GM12878 (cell line): ENCODE measurements at regions not wholly inside any gene's neighbourhood (a gene's known extent, or its start where the extent isn't known, plus 50 kb on each side); places are given as distances from the start of the nearest gene placed in this dataset.

Experiments
- ATAC-seq: fragments of 200-7000 bp; cut with Tn5 transposase; 3 replicates; pipeline ENCODE4 v1.9.1; 2020; ENCODE audit warnings: mild to moderate bottlenecking, moderate library complexity
- BruUV-seq: library from RNA; stranded (reverse); fragments of 400-500 nt; replicated peaks from 2 replicates; lab custom pipeline; 2021; lab: Mats Ljungman, UMichigan
- CTCF ChIA-PET: fragments of 300-600 bp; sonication (Branson Sonifier 250); formaldehyde crosslinking; extraction: SDS; loops from one replicate; lab custom pipeline; 2021; ENCODE audit warnings: inconsistent platforms; lab: Yijun Ruan, JAX
- POLR2A ChIA-PET: fragments of 350-600 bp; formaldehyde crosslinking; extraction: SDS; loops from one replicate; lab custom pipeline; 2021; ENCODE audit warnings: inconsistent platforms; lab: Charles Lee
- RAD21 ChIA-PET: fragments of 300-600 bp; sonication (Branson Sonifier 250); formaldehyde crosslinking; loops from one replicate; lab custom pipeline; 2023; ENCODE audit warnings: antibody characterized with exemption; ENCODE audit not compliant: unreplicated experiment; lab: Charles Lee
- SMC1A ChIA-PET: fragments of 300-600 bp; sonication (Branson Sonifier 250); formaldehyde crosslinking; loops from one replicate; lab custom pipeline; 2023; ENCODE audit not compliant: unreplicated experiment, uncharacterized antibody; lab: Charles Lee
- DNase-seq: peaks from one replicate; pipeline ENCODE4 v3.0.0-alpha.2; 2011; ENCODE audit warnings: low read depth, low spot score
- FAIRE-seq: peaks from 3 replicates; lab custom pipeline; 2011; peaks lifted over from hg19 to GRCh38; lab: Jason Lieb, UNC
- H2AFZ ChIP-seq: 2 replicates; pipeline ENCODE4 v1.6.0; 2011; ENCODE audit warnings: low read depth, low read length, control low read depth; ENCODE audit not compliant: control insufficient read depth
- H3K27ac ChIP-seq: 2 replicates; pipeline ENCODE4 v1.5.1; 2011; ENCODE audit warnings: control low read depth; ENCODE audit not compliant: control insufficient read depth, insufficient read depth
- H3K27me3 ChIP-seq, 2 experiments: replicated peaks in 1 of 2; 2 replicates each; pipeline versions ENCODE4 v1.6.0 to v1.6.1; 2011; ENCODE audit warnings: low read length in 1 of 2; ENCODE audit not compliant: control insufficient read depth in 2 of 2, insufficient read depth in 2 of 2
- H3K36me3 ChIP-seq, 2 experiments: 2 replicates each; pipeline ENCODE4 v1.5.1; 2011; ENCODE audit warnings: low read length in 1 of 2; ENCODE audit not compliant: control insufficient read depth in 2 of 2, insufficient read depth in 2 of 2
- H3K4me1 ChIP-seq: 2 replicates; pipeline ENCODE4 v1.6.1; 2011; ENCODE audit warnings: mild to moderate bottlenecking, low read length, moderate library complexity, mixed read lengths; ENCODE audit not compliant: control insufficient read depth, insufficient read depth
- H3K4me2 ChIP-seq: 2 replicates; pipeline ENCODE4 v1.6.0; 2011; ENCODE audit warnings: control low read depth; ENCODE audit not compliant: control insufficient read depth, insufficient read depth
- H3K4me3 ChIP-seq: fragments of 200-600 bp; sonication (generic); 2 replicates; pipeline ENCODE4 v1.5.1; 2016
- H3K79me2 ChIP-seq: 2 replicates; pipeline ENCODE4 v1.6.0; 2011; ENCODE audit warnings: low read length; ENCODE audit not compliant: control insufficient read depth, insufficient read depth
- H3K9ac ChIP-seq: 2 replicates; pipeline ENCODE4 v1.8.0; 2011; ENCODE audit warnings: low read length, control low read depth, mixed read lengths; ENCODE audit not compliant: control insufficient read depth, insufficient read depth
- H3K9me3 ChIP-seq: replicated peaks from 3 replicates; pipeline ENCODE4 v1.5.1; 2011; ENCODE audit warnings: mild to moderate bottlenecking, low read length; ENCODE audit not compliant: control insufficient read depth, insufficient read depth
- H4K20me1 ChIP-seq: 2 replicates; pipeline ENCODE4 v1.6.0; 2011; ENCODE audit not compliant: control insufficient read depth, insufficient read depth
- BRCA1 ChIP-seq: IDR thresholded peaks from 2 replicates; pipeline ENCODE4 v1.6.1; 2011; ENCODE audit warnings: low read depth, low read length, improper control_type of control experiment
- CBX3 ChIP-seq: fragments of 200-600 bp; sonication (generic); IDR thresholded peaks from 2 replicates; pipeline ENCODE4 v1.6.1; 2016; ENCODE audit warnings: low read depth, borderline replicate concordance
- CHD1 ChIP-seq: IDR thresholded peaks from 2 replicates; pipeline ENCODE4 v1.6.1; 2012; ENCODE audit warnings: low read depth, low read length, improper control_type of control experiment
- CHD2 ChIP-seq: IDR thresholded peaks from 2 replicates; pipeline ENCODE4 v1.6.1; 2011; ENCODE audit warnings: low read depth, low read length, improper control_type of control experiment, borderline replicate concordance
- EED ChIP-seq: sonication (generic); IDR thresholded peaks from 2 replicates; pipeline ENCODE4 v1.6.1; 2016; ENCODE audit warnings: antibody characterized with exemption, low read depth
- EP300 ChIP-seq, 2 experiments: fragments of 150-350 bp in 1 of 2; IDR thresholded peaks; 2 replicates each; pipeline ENCODE4 v1.6.1; 2011 to 2012; ENCODE audit warnings: low read depth in 2 of 2, low read length in 2 of 2, borderline replicate concordance in 1 of 2, improper control_type of control experiment in 1 of 2, inconsistent platforms in 1 of 2; ENCODE audit not compliant: control insufficient read depth in 1 of 2
- IKZF2 ChIP-seq, 2 experiments: fragments of 450-650 bp; IDR thresholded peaks; 2 replicates each; pipeline ENCODE4 v1.6.1; 2017; ENCODE audit warnings: mild to moderate bottlenecking in 2 of 2, moderate library complexity in 2 of 2
- IRF4 ChIP-seq: IDR thresholded peaks from 2 replicates; pipeline ENCODE4 v1.6.1; 2011; ENCODE audit warnings: low read depth, low read length
- KDM1A ChIP-seq: fragments of 200-600 bp; sonication (generic); IDR thresholded peaks from 2 replicates; pipeline ENCODE4 v1.6.1; 2016; ENCODE audit warnings: borderline replicate concordance
- MEF2A ChIP-seq: IDR thresholded peaks from 2 replicates; pipeline ENCODE4 v1.6.1; 2011; ENCODE audit warnings: low read depth, mild to moderate bottlenecking, low read length, moderate library complexity; ENCODE audit not compliant: insufficient read depth
- NFYA ChIP-seq: IDR thresholded peaks from 2 replicates; pipeline ENCODE4 v1.6.1; 2011; ENCODE audit warnings: low read depth, mild to moderate bottlenecking, low read length, improper control_type of control experiment, borderline replicate concordance
- NR2C1 ChIP-seq: fragments of 450-650 bp; IDR thresholded peaks from 2 replicates; pipeline ENCODE4 v1.6.1; 2017; ENCODE audit warnings: antibody characterized with exemption, mild to moderate bottlenecking, moderate library complexity
- RAD51 ChIP-seq: fragments of 450-650 bp; IDR thresholded peaks from 2 replicates; pipeline ENCODE4 v1.6.1; 2016; ENCODE audit warnings: moderate library complexity, mild to moderate bottlenecking, inconsistent platforms
- RB1 ChIP-seq: fragments of 450-650 bp; formaldehyde crosslinking; IDR thresholded peaks from 2 replicates; pipeline ENCODE4 v1.6.1; 2017; ENCODE audit warnings: mild to moderate bottlenecking, borderline replicate concordance
- RFX5 ChIP-seq: IDR thresholded peaks from 2 replicates; pipeline ENCODE4 v1.6.1; 2011; ENCODE audit warnings: low read depth, low read length, improper control_type of control experiment
- SIX5 ChIP-seq: IDR thresholded peaks from 2 replicates; pipeline ENCODE4 v1.6.1; 2011; ENCODE audit warnings: mild to moderate bottlenecking, low read depth, low read length, moderate library complexity; ENCODE audit not compliant: severe bottlenecking
- SUPT20H ChIP-seq: IDR thresholded peaks from 2 replicates; pipeline ENCODE4 v1.6.1; 2011; ENCODE audit warnings: low read depth, mild to moderate bottlenecking, low read length, moderate library complexity, borderline replicate concordance; ENCODE audit not compliant: control insufficient read depth
- ZBED1 ChIP-seq: IDR thresholded peaks from 2 replicates; pipeline ENCODE4 v1.6.1; 2016; ENCODE audit warnings: borderline replicate concordance
- ZNF207 ChIP-seq: fragments of 450-650 bp; IDR thresholded peaks from 2 replicates; pipeline ENCODE4 v1.6.1; 2014; ENCODE audit warnings: antibody characterized with exemption, mild to moderate bottlenecking, borderline replicate concordance
- ZNF217 ChIP-seq: fragments of 450-650 bp; IDR thresholded peaks from 2 replicates; pipeline ENCODE4 v1.6.1; 2017; ENCODE audit warnings: antibody characterized with exemption, mild to moderate bottlenecking
- ZNF622 ChIP-seq: fragments of 450-650 bp; IDR thresholded peaks from 2 replicates; pipeline ENCODE4 v1.6.1; 2017; ENCODE audit warnings: mild to moderate bottlenecking, inconsistent platforms
- WGBS: methylation state at CpG from one replicate; pipeline ENCODE4 v1.1.6; 2016; ENCODE audit warnings: low lambda C conversion rate; ENCODE audit not compliant: insufficient replicate concordance, insufficient coverage; ENCODE audit errors: missing lambda C conversion rate; 5-methylcytosine and 5-hydroxymethylcytosine counted together
- in situ Hi-C: fragments of 300-500 bp; cut with MboI; formaldehyde crosslinking; loops from 9 replicates; pipeline ENCODE4 v1.14.3; 2018; ENCODE audit warnings: mixed read lengths
- intact Hi-C: fragments of 100-400 bp; cut with micrococcal nuclease; formaldehyde crosslinking; loops from one replicate; pipeline ENCODE4 v1.14.2; 2022; ENCODE audit not compliant: unreplicated experiment
- TF ChIP-seq, protein P1 (sequence below): IDR thresholded peaks from 2 replicates; pipeline ENCODE4 v1.6.1; 2011; ENCODE audit warnings: low read depth, low read length, improper control_type of control experiment, borderline replicate concordance

DNA sequence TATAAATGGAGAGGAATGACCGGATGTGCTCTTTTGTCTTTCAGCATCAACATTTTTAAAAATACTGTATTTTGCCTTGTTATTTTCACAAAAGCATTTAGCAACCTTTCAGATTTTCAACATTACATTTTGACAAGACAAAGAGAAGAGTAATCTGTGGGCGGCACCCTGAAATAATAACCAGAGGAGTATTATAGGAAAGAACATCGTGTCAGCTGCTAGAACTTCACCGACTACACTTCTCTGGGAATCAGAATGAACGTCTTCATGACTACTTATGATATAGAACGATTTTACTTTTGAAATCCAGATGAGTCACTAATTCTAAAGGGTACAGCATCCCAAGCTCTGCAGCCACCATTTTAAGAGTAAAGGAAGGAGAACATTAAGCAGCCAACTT is 531.5 kb upstream of the FRG1 start:
- intact Hi-C loops = no loop called here
- CTCF ChIA-PET = no interaction called here
- Histone ChIP-seq H4K20me1 (no peaks in the 10 kb centered on the region), H3K9ac (no peak overlapping the region), H3K4me2 (no peak overlapping the region), H3K79me2 (no peaks in the 10 kb centered on the region), H3K9me3 (no peaks in the 10 kb centered on the region; the same call in 2 of the 3 replicates), H3K27ac (no peak overlapping the region), H3K27me3 (no peaks in the 10 kb centered on the region), H2AFZ (no peak overlapping the region), H3K36me3 (no peaks in the 10 kb centered on the region), H3K4me1 (no peaks in the 10 kb centered on the region), H3K4me3 (no peak overlapping the region)
- DNase-seq (no peak), FAIRE-seq (no peak), ATAC-seq (no peak)
- in situ Hi-C loops = no loop called here
- RAD21 ChIA-PET = no interaction called here
- no peak for TF ChIP-seq EED
- no peak for TF ChIP-seq RAD51
- no peak for TF ChIP-seq EP300 (IDR thresholded peaks at IDR 0.05; ENCODE audit: borderline replicate concordance in 1 of 2, control insufficient read depth in 1 of 2, low read depth in 2 of 2, low read length in 2 of 2)
- TF ChIP-seq ZNF217 = no peak
- TF ChIP-seq RB1 = no peak
- TF ChIP-seq NR2C1 = no peak
- SMC1A ChIA-PET = no interaction called here
- BruUV-seq = no TSS peak
- POLR2A ChIA-PET = no interaction called here
- 21% methylated on average over 6 of the region's 6 CpGs for WGBS

DNA sequence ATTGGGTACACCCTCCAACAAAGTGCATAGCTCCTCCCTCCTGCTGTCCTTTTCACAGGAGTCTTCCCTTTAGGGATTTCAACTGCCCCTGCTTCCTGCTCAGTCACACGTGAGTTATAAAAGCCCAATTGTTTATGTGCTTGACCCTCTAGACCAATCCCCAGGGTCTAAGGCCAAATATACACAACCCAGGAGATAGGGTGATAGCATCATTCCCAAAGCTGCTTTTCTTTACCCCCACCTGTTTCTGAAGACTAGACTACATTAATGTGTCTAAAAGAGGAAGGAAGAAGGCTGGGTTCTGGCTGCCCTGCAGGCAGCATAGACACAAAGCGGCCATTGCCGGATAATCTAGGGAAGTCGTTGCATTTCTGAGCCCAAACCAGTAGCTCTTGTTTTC is 526.7 kb upstream of the FRG1 start:
- Histone ChIP-seq H3K27me3 (no peaks in the 10 kb centered on the region), H3K36me3 (no peaks in the 10 kb centered on the region), H3K4me3 (no peak overlapping the region), H4K20me1 (no peaks in the 10 kb centered on the region), H3K27ac (no peak overlapping the region), H2AFZ (no peak overlapping the region), H3K9ac (no peak overlapping the region), H3K79me2 (no peaks in the 10 kb centered on the region), H3K9me3 (no peaks in the 10 kb centered on the region; the same call in 2 of the 3 replicates), H3K4me1 (no peaks in the 10 kb centered on the region), H3K4me2 (no peak overlapping the region)
- intact Hi-C loops = no loop called here
- ChIA-PET POLR2A (no interaction called here), CTCF (no interaction called here), RAD21 (no interaction called here), SMC1A (interaction anchor here (0.9 kb wide), 1 partner anchor 14 kb away, joined by 3 read pairs; no protein-coding TSS in a partner anchor)
- in situ Hi-C loops = no loop called here
- FAIRE-seq = no peak
- WGBS = 36% methylated on average over 4 of the region's 4 CpGs
- DNase-seq = no peak
- BruUV-seq = no TSS peak
- no peak for ATAC-seq
- TF ChIP-seq, protein P1, sequence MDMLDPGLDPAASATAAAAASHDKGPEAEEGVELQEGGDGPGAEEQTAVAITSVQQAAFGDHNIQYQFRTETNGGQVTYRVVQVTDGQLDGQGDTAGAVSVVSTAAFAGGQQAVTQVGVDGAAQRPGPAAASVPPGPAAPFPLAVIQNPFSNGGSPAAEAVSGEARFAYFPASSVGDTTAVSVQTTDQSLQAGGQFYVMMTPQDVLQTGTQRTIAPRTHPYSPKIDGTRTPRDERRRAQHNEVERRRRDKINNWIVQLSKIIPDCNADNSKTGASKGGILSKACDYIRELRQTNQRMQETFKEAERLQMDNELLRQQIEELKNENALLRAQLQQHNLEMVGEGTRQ = no peak
- TF ChIP-seq ZNF207 (no peak), CBX3 (no peak), RFX5 (no peak), MEF2A (no peak), SIX5 (no peak), BRCA1 (no peak), IKZF2 (IDR thresholded peaks at IDR 0.05) (no peak), CHD2 (no peak), SUPT20H (no peak), IRF4 (no peak), KDM1A (no peak), NFYA (no peak), ZNF622 (no peak), CHD1 (no peak), ZBED1 (no peak)
